ENCODE measurements at regions not wholly inside any gene's neighbourhood (a gene's known extent, or its start where the extent isn't known, plus 50 kb on each side); places are given as distances from the start of the nearest gene placed in this dataset.

DNA sequence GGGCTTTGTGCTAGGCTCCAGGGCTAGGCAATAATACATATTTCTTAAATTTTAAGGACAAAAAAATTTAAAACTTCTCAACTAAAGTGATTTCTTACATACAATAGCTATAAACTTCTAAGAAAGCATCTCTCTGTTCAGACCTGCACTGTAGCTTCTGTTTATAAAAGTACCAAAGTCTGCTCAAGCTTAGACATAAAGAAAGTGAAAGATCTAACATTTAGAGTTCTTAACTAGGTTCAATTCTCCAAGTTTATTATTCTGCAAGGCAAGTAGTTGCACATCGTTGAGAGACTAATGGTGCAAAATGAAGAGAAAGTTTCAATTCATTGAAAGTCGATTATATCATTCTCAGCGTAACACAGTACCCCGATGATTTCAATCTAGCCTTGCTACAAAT lies 857.4 kb upstream of the HTR2C start:
- H3K79me1 ChIP-seq (ENCODE audit: low read length), result no peaks in the 10 kb centered on the region
- H3K4me3 ChIP-seq (ENCODE audit: low read length), result no peak overlapping the region
- no peak overlapping the region for H3K27ac ChIP-seq (ENCODE audit: low read depth, low read length)
- no peaks in the 10 kb centered on the region for H3K79me2 ChIP-seq (ENCODE audit: control insufficient read depth, insufficient read depth, low read length)
- H3K9ac ChIP-seq (ENCODE audit: low read length), result no peak overlapping the region
- H2BK15ac ChIP-seq (replicated peaks; ENCODE audit: low read depth), result no peak overlapping the region
- H3K4ac ChIP-seq (ENCODE audit: low read depth, low read length), result no peak overlapping the region
- no peak overlapping the region for H3K56ac ChIP-seq (ENCODE audit: low read length)
- no peaks in the 10 kb centered on the region for H3K4me1 ChIP-seq (ENCODE audit: control insufficient read depth, low read depth, low read length)
- no peaks in the 10 kb centered on the region for H3K36me3 ChIP-seq (ENCODE audit: control insufficient read depth, insufficient read depth, low read length)
- H2BK5ac ChIP-seq (ENCODE audit: low read length), result no peak overlapping the region
- no peaks in the 10 kb centered on the region for H3K27me3 ChIP-seq (ENCODE audit: insufficient read depth, low read length, poor library complexity)
- no CpG with 5 or more reads among the region's 4 CpGs for WGBS (ENCODE audit: extremely low coverage, insufficient coverage, low lambda C conversion rate)
- no peak overlapping the region for H4K8ac ChIP-seq (ENCODE audit: low read depth, low read length)
- H2AK5ac ChIP-seq (ENCODE audit: low read length), result no peak overlapping the region
- no peak overlapping the region for H4K5ac ChIP-seq (ENCODE audit: low read length)
- no peak overlapping the region for H3K4me2 ChIP-seq (ENCODE audit: low read length)
- DNase-seq, result no peak
- no peak overlapping the region for H3K23ac ChIP-seq (ENCODE audit: low read length)
- H3K18ac ChIP-seq (ENCODE audit: low read length), result no peak overlapping the region
- H2BK120ac ChIP-seq (ENCODE audit: low read depth, low read length), result no peak overlapping the region

DNA sequence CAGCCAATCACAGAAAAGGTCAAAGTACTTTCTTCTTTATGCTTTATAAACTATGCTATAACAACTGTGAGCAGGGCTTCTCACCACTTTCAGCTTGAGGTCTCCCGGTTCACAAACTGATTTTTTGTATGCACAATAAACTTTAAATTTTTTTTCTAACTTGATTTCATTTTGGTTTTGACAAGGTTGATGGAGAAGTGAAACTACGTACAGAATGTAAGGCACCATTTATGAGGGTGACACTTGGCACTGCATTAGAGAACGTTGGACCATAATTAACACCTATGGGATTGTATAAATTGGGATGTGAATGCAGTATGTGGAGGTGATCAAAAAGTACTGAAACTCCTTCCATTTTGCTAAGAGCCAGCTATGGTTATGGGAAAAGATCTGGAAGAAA lies 857.9 kb upstream of the HTR2C start:
- no peaks in the 10 kb centered on the region for H3K79me2 ChIP-seq (ENCODE audit: control insufficient read depth, insufficient read depth, low read length)
- no peaks in the 10 kb centered on the region for H3K4me1 ChIP-seq (ENCODE audit: control insufficient read depth, low read depth, low read length)
- H3K27ac ChIP-seq (ENCODE audit: low read depth, low read length), result no peak overlapping the region
- no peak overlapping the region for H3K23ac ChIP-seq (ENCODE audit: low read length)
- H4K8ac ChIP-seq (ENCODE audit: low read depth, low read length), result no peak overlapping the region
- H2BK120ac ChIP-seq (ENCODE audit: low read depth, low read length), result no peak overlapping the region
- no peak overlapping the region for H3K4me3 ChIP-seq (ENCODE audit: low read length)
- no peak overlapping the region for H3K9ac ChIP-seq (ENCODE audit: low read length)
- H2BK5ac ChIP-seq (ENCODE audit: low read length), result no peak overlapping the region
- no peak overlapping the region for H2AK5ac ChIP-seq (ENCODE audit: low read length)
- no peak for DNase-seq
- no peak overlapping the region for H4K5ac ChIP-seq (ENCODE audit: low read length)
- no peak overlapping the region for H2BK15ac ChIP-seq (replicated peaks; ENCODE audit: low read depth)
- no peaks in the 10 kb centered on the region for H3K27me3 ChIP-seq (ENCODE audit: insufficient read depth, low read length, poor library complexity)
- H3K4me2 ChIP-seq (ENCODE audit: low read length), result no peak overlapping the region
- H3K56ac ChIP-seq (ENCODE audit: low read length), result no peak overlapping the region
- WGBS (ENCODE audit: extremely low coverage, insufficient coverage, low lambda C conversion rate), result no CpG with 5 or more reads among the region's 3 CpGs
- H3K36me3 ChIP-seq (ENCODE audit: control insufficient read depth, insufficient read depth, low read length), result no peaks in the 10 kb centered on the region
- H3K79me1 ChIP-seq (ENCODE audit: low read length), result no peaks in the 10 kb centered on the region
- no peak overlapping the region for H3K4ac ChIP-seq (ENCODE audit: low read depth, low read length)
- no peak overlapping the region for H3K18ac ChIP-seq (ENCODE audit: low read length)

DNA sequence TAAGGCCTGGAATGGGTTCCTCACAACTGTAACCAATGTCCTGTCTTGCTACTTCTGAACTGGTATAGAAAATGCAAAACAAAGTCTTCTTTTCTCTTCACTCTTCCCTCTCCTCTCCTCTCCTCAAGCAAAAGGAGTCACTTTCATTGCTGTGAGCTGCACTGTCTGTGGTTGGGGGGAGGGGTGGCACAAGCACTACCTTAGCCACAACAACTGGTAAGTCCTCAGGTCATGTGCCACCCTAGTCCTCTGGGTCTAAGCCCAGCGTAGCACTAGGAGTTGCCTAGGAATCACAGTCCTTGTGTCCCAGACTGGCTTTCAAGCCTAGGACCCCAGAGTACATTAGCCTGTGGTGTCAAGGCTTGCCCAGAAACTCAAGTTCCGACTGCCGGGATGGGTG lies 859.3 kb upstream of the AMOT start:
- no peak overlapping the region for H3K4me2 ChIP-seq (ENCODE audit: low read length)
- H2BK120ac ChIP-seq (ENCODE audit: low read depth, low read length), result no peak overlapping the region
- no peak overlapping the region for H2BK5ac ChIP-seq (ENCODE audit: low read length)
- H3K79me1 ChIP-seq (ENCODE audit: low read length), result no peaks in the 10 kb centered on the region
- no peaks in the 10 kb centered on the region for H3K36me3 ChIP-seq (ENCODE audit: control insufficient read depth, insufficient read depth, low read length)
- no peaks in the 10 kb centered on the region for H3K4me1 ChIP-seq (ENCODE audit: control insufficient read depth, low read depth, low read length)
- H3K9ac ChIP-seq (ENCODE audit: low read length), result no peak overlapping the region
- no peak for DNase-seq
- H3K23ac ChIP-seq (ENCODE audit: low read length), result no peak overlapping the region
- H3K4me3 ChIP-seq (ENCODE audit: low read length), result no peak overlapping the region
- H4K8ac ChIP-seq (ENCODE audit: low read depth, low read length), result no peak overlapping the region
- no peak overlapping the region for H3K18ac ChIP-seq (ENCODE audit: low read length)
- no peak overlapping the region for H3K27ac ChIP-seq (ENCODE audit: low read depth, low read length)
- H3K79me2 ChIP-seq (ENCODE audit: control insufficient read depth, insufficient read depth, low read length), result no peaks in the 10 kb centered on the region
- H4K5ac ChIP-seq (ENCODE audit: low read length), result no peak overlapping the region
- H2BK15ac ChIP-seq (replicated peaks; ENCODE audit: low read depth), result no peak overlapping the region
- no peaks in the 10 kb centered on the region for H3K27me3 ChIP-seq (ENCODE audit: insufficient read depth, low read length, poor library complexity)
- H3K56ac ChIP-seq (ENCODE audit: low read length), result no peak overlapping the region
- no CpG with 5 or more reads among the region's 3 CpGs for WGBS (ENCODE audit: extremely low coverage, insufficient coverage, low lambda C conversion rate)
- H2AK5ac ChIP-seq (ENCODE audit: low read length), result no peak overlapping the region
- no peak overlapping the region for H3K4ac ChIP-seq (ENCODE audit: low read depth, low read length)

GRCh38 chrX:113675278-113675677 lies 834.6 kb upstream of the AMOT start:
- WGBS (ENCODE audit: extremely low coverage, insufficient coverage, low lambda C conversion rate), result no CpG with 5 or more reads among the region's 1 CpG
- Histone ChIP-seq H3K79me2 (ENCODE audit: control insufficient read depth, insufficient read depth, low read length) (no peaks in the 10 kb centered on the region), H4K5ac (ENCODE audit: low read length) (no peak overlapping the region), H2BK5ac (ENCODE audit: low read length) (no peak overlapping the region), H3K4ac (ENCODE audit: low read depth, low read length) (no peak overlapping the region), H3K4me1 (ENCODE audit: control insufficient read depth, low read depth, low read length) (no peaks in the 10 kb centered on the region), H2BK15ac (replicated peaks; ENCODE audit: low read depth) (no peak overlapping the region), H2BK120ac (ENCODE audit: low read depth, low read length) (no peak overlapping the region), H3K27me3 (ENCODE audit: insufficient read depth, low read length, poor library complexity) (no peaks in the 10 kb centered on the region), H3K79me1 (ENCODE audit: low read length) (no peaks in the 10 kb centered on the region), H3K56ac (ENCODE audit: low read length) (no peak overlapping the region), H3K27ac (ENCODE audit: low read depth, low read length) (no peak overlapping the region), H2AK5ac (ENCODE audit: low read length) (no peak overlapping the region), H3K4me2 (ENCODE audit: low read length) (no peak overlapping the region), H3K9ac (ENCODE audit: low read length) (no peak overlapping the region), H3K18ac (ENCODE audit: low read length) (no peak overlapping the region), H4K8ac (ENCODE audit: low read depth, low read length) (no peak overlapping the region), H3K36me3 (ENCODE audit: control insufficient read depth, insufficient read depth, low read length) (no peaks in the 10 kb centered on the region), H3K4me3 (ENCODE audit: low read length) (no peak overlapping the region), H3K23ac (ENCODE audit: low read length) (no peak overlapping the region)
- DNase-seq, result no peak

DNA sequence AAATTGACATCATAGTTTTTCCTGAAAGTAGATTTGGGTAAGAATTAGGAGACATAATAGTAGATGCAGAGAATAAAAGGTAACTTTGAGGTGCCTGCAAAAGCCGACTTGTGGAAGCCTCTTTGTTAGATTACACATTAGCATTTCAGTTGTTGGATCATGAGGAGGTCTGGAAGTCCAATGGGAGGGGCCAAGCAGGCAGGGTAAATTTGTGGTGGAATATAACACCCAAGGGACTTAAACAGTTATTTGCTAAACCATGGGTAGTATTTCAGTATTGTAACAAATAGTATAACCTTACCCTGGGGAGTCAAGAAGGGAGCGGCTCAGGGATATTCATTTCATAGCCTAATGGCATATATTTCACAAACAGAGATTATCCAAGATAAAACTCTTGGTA lies 810.7 kb upstream of the AMOT start:
- H3K18ac ChIP-seq (ENCODE audit: low read length), result no peak overlapping the region
- H3K4me1 ChIP-seq (ENCODE audit: control insufficient read depth, low read depth, low read length), result no peaks in the 10 kb centered on the region
- no peak overlapping the region for H3K23ac ChIP-seq (ENCODE audit: low read length)
- DNase-seq, result no peak
- H3K56ac ChIP-seq (ENCODE audit: low read length), result no peak overlapping the region
- H2AK5ac ChIP-seq (ENCODE audit: low read length), result no peak overlapping the region
- no peak overlapping the region for H4K5ac ChIP-seq (ENCODE audit: low read length)
- H3K79me2 ChIP-seq (ENCODE audit: control insufficient read depth, insufficient read depth, low read length), result no peaks in the 10 kb centered on the region
- no peaks in the 10 kb centered on the region for H3K79me1 ChIP-seq (ENCODE audit: low read length)
- no peak overlapping the region for H3K9ac ChIP-seq (ENCODE audit: low read length)
- H3K4me2 ChIP-seq (ENCODE audit: low read length), result no peak overlapping the region
- H3K27ac ChIP-seq (ENCODE audit: low read depth, low read length), result no peak overlapping the region
- no peak overlapping the region for H4K8ac ChIP-seq (ENCODE audit: low read depth, low read length)
- H3K27me3 ChIP-seq (ENCODE audit: insufficient read depth, low read length, poor library complexity), result no peaks in the 10 kb centered on the region
- H2BK120ac ChIP-seq (ENCODE audit: low read depth, low read length), result no peak overlapping the region
- no peaks in the 10 kb centered on the region for H3K36me3 ChIP-seq (ENCODE audit: control insufficient read depth, insufficient read depth, low read length)
- H2BK15ac ChIP-seq (replicated peaks; ENCODE audit: low read depth), result no peak overlapping the region
- no peak overlapping the region for H3K4me3 ChIP-seq (ENCODE audit: low read length)
- H2BK5ac ChIP-seq (ENCODE audit: low read length), result no peak overlapping the region
- no CpG with 5 or more reads among the region's 2 CpGs for WGBS (ENCODE audit: extremely low coverage, insufficient coverage, low lambda C conversion rate)
- no peak overlapping the region for H3K4ac ChIP-seq (ENCODE audit: low read depth, low read length)

- WGBS (ENCODE audit: extremely low coverage, insufficient coverage, low lambda C conversion rate), result no CpG with 5 or more reads among the region's 3 CpGs
- Histone ChIP-seq H3K9ac (ENCODE audit: low read length) (no peak overlapping the region), H3K27ac (ENCODE audit: low read depth, low read length) (no peak overlapping the region), H2AK5ac (ENCODE audit: low read length) (no peak overlapping the region), H3K56ac (ENCODE audit: low read length) (no peak overlapping the region), H3K79me1 (ENCODE audit: low read length) (no peaks in the 10 kb centered on the region), H3K23ac (ENCODE audit: low read length) (no peak overlapping the region), H3K4me3 (ENCODE audit: low read length) (no peak overlapping the region), H3K4me1 (ENCODE audit: control insufficient read depth, low read depth, low read length) (no peaks in the 10 kb centered on the region), H3K27me3 (ENCODE audit: insufficient read depth, low read length, poor library complexity) (no peaks in the 10 kb centered on the region), H2BK120ac (ENCODE audit: low read depth, low read length) (no peak overlapping the region), H4K5ac (ENCODE audit: low read length) (no peak overlapping the region), H3K4ac (ENCODE audit: low read depth, low read length) (no peak overlapping the region), H4K8ac (ENCODE audit: low read depth, low read length) (no peak overlapping the region), H3K36me3 (ENCODE audit: control insufficient read depth, insufficient read depth, low read length) (no peaks in the 10 kb centered on the region), H3K18ac (ENCODE audit: low read length) (no peak overlapping the region), H2BK5ac (ENCODE audit: low read length) (no peak overlapping the region), H3K4me2 (ENCODE audit: low read length) (no peak overlapping the region), H3K79me2 (ENCODE audit: control insufficient read depth, insufficient read depth, low read length) (no peaks in the 10 kb centered on the region), H2BK15ac (replicated peaks; ENCODE audit: low read depth) (no peak overlapping the region)
- DNase-seq, result no peak
Observed at GRCh38 chrX:113644426-113644825, 803.8 kb upstream of the AMOT start.

All from mesendoderm (in vitro differentiated cells).